Activated CD4-positive, alpha-beta T cell treated with anti-CD3 and anti-CD28 coated beads for 4 hours (primary cell): ENCODE measurements at regions not wholly inside any gene's neighbourhood (a gene's known extent, or its start where the extent isn't known, plus 50 kb on each side); places are given as distances from the start of the nearest gene placed in this dataset.
"Not testable (repeated sequence)": the region's sequence is repeated elsewhere in the genome, so short reads cannot be mapped to it uniquely, and the experiment has no call there.

Experiments
- DNase-seq, 2 donors: peaks; one replicate each; pipeline ENCODE4 v3.0.0-alpha.2; 2020

- DNase-seq: no peak
These were observed 72.1 kb downstream of the AKR1C4 start for GRCh38 chr10:5268743-5269142.

GRCh38 chr10:5269791-5270190 is 73.2 kb downstream of the AKR1C4 start:
- no peak for DNase-seq

GRCh38 chr10:5271526-5271925 is 74.9 kb downstream of the AKR1C4 start:
- DNase-seq: no peak

DNA sequence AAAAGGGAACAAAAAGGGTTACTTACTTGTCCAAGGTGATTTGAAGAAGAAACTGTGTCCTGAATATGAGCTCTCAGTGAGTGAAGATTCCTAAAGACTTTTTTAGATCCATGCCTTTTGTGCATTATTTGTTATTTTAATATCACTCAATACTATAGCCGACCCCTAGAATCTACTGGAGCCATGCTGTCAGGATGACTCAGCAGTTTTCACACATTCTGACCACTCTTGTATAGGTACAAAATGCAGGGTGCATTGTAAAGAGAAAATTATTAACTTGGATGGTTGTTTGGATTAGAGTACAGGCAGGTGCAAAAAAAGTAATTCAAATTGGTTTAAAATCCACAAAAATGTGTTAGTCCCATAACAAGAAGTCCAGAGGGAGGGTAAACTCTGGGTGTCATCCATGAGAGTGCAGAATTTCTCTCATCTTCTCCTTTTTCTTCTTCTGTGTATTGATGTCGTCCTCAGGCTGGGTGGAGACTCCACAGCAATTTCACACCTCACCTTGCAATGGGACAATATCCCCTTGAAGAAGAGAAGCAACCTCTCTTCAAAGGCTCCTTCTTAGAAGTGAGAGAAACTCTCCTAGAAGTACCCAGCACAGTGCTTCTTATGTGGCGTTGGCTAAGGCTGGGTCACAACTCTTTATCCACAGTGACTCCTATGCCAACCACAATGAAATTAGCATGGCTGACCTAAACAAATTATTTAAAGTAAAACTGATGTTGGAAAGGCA is 75.6 kb downstream of the AKR1C4 start:
- no peak for DNase-seq

DNA sequence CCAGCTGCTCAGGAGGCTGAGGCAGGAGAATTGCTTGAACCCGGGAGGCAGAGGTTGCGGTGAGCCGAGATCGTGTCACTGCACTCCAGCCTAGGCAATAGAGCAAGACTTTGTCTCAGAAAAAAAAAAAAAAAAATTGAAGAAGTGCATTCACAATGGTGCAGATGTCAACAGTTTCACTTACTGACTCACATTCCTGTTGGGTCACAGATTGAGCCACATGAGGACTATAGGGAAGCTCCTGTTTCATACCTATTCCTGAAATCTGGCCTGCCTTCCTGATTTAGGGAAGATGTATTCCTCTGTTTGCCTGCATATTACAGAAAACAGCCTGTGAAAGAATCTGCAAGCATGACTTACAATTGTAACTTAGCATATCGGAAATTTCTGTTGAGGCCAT is 78.2 kb downstream of the AKR1C4 start:
- DNase-seq: no peak

DNA sequence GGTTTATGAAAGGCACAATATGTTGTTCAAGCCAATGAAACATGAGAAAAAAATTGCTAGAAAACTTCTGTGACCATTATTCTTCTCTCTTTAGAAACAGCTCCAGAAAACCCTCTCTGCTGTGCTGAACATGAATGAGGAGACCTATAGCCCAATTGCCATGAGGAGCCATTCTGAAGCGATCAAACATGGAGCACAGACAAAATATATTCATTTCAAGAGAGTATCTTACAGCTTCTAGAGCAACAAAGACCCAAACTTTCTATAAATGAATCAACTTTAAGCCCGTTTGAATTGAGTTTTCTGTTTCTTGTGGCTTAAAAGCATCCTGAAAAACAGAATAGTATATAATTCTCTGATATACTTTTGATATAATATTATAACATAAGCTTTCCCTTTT is 83.4 kb upstream of the UCN3 start:
- no peak for DNase-seq

DNA sequence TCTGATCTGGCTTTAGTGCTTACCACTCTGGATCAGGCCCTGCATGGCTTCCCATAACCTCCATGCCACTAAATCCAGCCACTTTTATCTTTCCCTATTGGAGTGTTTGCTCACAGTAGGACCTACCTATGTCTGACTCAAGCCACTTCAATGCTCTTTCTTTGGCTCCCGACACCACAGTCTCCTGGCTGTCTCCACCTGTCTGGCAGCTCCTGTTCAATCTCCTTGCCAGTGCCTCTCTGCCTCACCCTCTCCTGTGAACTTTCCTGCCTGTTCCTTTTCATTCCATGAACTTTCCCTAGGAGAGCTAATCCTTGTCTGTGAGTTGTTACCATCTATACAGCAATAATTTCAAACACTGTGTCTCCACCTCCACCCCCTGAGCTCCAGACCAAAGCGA is 82.6 kb upstream of the UCN3 start:
- no peak for DNase-seq

- peak; percentile 16 to 62 for DNase-seq
These were observed 81.2 kb upstream of the UCN3 start for GRCh38 chr10:5283305-5284158.

GRCh38 chr10:5284311-5285057 is 80.3 kb upstream of the UCN3 start:
- peak in 1 of 2 donors; percentile 6 for DNase-seq

- DNase-seq: no peak
These were observed 79.6 kb upstream of the UCN3 start for GRCh38 chr10:5285186-5285585.

DNA sequence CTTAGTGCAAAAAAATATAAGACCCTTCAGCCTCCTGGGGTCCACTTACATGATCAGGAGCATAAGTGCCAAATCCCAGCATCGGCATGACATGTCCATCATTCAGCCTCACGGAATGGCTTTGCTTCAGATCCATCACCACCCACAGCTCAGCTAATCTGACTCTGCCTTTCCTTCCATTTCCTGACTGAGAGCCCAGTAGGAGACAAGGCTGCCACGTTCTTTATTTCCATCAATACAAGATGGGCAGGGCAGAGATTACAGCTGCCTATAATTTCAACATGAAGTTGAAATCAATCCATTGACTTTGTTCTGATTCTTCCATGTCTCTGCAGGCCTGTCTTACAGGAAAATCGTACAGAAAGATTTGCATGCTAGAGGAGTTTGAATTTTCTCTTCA is 76.4 kb upstream of the UCN3 start:
- no peak for DNase-seq

- DNase-seq: not testable (repeated sequence)
These were observed 75.5 kb upstream of the UCN3 start for GRCh38 chr10:5289228-5289627.

DNA sequence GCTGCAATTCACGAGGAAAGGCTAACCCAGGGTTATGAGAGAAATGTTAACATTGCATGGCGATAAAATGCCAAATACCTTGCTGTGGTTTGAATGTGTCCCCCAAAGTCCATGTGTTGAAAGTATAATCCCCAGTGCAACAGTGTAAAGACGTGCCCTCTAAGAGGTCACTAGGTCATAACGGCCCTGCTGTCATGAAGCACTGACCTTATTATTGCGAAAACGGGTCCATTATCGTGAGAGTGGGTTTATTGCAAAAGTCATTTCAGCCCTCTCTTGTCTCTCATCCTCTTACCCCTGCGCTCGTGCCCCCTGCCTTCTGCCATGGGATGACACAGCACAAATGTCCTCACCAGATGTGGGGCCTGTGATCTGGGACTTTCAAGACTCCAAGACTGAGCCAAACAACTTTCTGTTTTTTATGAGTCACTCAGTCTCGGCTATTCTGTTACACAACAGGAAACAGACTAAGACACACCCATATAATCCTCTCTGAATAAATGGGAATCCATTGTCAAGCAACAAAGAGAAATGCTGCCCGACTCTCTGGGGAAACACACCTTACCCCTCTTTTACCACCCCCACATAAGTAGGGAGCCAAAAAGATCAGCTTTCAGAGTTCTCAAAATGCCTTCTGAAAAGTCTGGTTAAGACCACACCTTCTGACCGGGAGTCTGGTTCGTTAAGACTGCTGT is 73.1 kb upstream of the UCN3 start:
- DNase-seq: peak; percentile 34 to 65

- DNase-seq: peak in 1 of 2 donors; percentile 44
These were observed 72.5 kb upstream of the UCN3 start for GRCh38 chr10:5292196-5292735.

GRCh38 chr10:5292970-5293369 is 71.8 kb upstream of the UCN3 start:
- not testable (repeated sequence) for DNase-seq

- peak in 1 of 2 donors; percentile 77 for DNase-seq
These were observed 70.8 kb upstream of the UCN3 start for GRCh38 chr10:5293691-5294550.

DNA sequence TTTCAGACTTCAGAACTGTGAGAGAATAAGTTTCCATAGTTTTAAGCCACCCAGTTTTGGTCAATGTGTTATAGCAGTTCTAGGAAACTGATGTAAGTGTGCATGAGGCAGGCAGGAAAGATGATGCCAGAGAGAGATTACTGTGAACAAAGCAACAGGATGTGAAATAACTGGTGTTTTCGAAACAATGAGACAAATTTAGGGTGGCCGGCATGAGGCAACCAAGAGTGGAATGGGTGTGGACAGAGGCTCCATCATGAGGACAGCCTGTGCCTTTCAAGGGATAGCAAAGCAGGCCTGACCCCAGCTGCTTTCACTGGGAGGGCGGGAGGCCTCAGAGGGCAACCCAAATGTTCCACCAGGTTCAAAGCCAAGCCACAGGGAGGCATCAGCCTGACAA is 67.3 kb upstream of the UCN3 start:
- DNase-seq: peak in 1 of 2 donors; percentile 26

DNA sequence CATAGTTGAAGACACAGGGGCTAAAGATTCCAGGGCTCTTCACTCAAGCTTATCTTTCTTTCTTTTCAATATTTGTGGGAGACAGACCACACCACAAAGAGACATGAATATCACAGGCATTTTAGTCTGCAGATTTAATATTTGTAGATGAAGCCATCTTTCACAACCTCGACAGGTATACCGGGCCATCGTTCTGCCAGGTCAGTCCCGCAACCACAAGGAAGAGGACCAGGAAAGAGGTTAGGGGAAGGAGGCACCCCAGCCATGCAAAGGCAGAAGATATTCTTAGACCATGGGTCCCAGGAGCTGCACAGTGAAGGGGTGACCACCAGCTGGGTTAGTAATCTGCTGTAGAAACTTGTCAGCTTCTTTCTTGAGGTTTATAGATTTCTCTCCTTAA is 66.8 kb upstream of the UCN3 start:
- DNase-seq: no peak

DNA sequence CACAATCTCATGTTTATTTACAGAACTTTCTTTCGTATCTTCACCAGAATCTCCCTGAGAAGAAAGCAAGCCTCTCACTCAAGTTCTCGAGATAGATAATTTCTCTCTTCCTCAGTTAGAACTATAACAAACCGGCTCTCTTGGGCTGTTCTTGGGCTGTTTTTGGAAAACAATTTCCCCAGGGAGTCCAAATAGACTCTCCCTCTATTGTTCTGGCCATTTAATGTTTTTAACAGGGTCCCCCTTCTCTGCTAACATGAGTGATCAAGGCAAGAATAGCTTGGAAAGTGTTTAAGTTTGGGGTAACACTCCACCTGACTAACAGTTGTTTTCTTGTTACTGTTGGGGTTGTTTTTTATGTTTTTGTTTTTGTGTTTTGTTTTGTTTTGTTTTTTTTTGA is 64.8 kb upstream of the UCN3 start:
- DNase-seq: no peak

DNA sequence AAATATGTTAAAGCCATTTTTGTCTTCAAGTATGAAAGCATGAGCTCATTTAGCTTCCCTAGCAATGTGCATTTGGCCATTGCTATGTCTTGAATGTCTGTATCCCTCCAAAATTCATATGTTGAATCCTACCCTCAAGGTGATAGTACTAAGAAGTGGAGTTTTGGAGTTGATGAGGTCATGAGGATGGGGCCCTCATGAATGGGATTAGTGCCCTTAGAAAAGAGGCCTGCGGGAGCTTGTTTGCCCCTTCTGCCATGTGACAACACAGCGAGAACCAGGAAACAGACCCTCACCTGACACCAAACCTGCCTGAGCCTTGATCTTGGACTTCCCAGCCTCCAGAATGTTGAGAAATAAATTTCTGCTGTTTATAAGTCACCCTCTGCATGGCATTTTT is 61.3 kb upstream of the UCN3 start:
- no peak for DNase-seq

DNA sequence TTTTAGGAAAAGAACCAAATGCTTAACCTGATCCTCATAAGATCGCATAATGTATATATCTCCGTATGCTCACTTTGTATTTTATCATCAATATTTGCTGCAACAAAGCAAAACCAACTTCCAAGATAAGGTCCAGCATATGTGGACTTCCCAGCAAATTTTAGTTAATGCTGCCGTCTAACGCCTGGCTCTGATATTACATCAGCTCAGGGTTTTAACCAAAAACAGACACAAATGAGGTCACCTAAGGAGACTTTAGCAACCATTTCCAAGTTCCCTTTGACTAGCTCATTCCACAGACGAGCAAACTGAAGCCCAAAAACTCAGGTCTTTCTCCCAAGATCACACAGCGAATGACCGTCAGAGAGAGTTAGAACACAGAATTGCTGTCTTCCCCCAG is 59.4 kb upstream of the UCN3 start:
- no peak for DNase-seq

DNA sequence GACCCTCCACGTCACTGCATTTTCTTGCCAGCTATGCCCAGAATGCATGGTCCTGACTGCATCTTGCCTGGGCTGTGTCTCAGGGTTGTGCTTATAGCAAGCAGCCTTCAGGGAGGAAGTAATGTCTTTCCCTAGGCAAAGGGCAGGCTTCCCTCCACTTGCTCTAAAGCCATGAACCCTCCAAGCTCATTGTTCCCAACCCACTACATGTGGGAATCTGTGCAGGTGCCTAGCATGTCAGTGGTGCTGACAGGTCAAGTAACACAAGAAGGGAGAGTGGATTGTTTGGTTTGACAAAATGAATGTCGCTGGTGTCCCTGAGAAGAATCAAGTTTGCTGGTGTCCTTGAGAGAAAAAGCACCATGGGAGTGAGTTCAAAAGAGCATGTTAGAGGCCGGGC is 53.9 kb upstream of the UCN3 start:
- no peak for DNase-seq
